Stimulated activated CD8-positive, alpha-beta memory T cell treated with anti-CD3 and anti-CD28 coated beads, Interleukin-4, amount 100 ng/mL, for 4 hours (primary cell): ENCODE measurements at regions not wholly inside any gene's neighbourhood (a gene's known extent, or its start where the extent isn't known, plus 50 kb on each side); places are given as distances from the start of the nearest gene placed in this dataset.

Source experiments
- DNase-seq, 2 donors: peaks; one replicate each; pipeline ENCODE4 v3.0.0-alpha.2; 2020; ENCODE audit warnings: low read depth in 2 of 2, low spot score in 1 of 2

DNA sequence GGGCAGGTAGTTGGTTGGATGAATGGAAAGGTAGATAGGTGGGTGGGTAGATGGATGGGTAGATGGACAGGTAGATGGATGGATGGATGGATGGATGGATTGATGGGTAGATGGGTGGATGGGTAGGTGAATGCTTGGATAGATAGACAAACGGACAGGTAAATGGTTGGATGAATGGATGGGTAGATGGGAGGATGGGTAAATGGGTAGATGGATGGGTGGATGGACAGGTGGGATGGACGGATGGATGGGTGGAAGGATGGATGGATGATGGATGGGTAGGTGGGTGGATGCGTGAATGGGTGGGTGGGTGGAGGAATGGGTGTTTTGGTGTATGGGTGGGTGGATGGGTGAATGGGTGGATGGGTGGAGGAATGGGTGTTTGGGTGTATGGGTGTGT is 50.1 kb upstream of the ASAP2 start:
- DNase-seq = no peak

DNA sequence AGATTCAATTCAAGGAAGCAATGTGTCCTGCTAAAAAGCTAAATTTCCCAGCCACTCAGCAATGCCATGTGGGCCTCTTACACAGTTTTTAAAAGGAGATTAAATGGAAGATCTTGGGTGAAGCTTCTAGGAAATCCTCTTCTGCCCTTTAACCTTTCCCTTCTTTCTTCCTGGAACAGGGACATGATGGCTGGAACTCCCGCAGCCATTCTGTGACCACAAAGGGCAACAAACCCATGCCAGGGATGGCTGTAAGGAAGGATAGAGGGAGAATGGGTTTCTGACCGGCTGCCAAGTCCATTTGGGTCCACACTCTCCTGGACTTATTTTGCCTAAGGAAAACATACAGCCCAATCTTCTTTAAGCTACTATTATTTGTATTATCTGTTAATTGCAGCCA is 52.6 kb upstream of the ASAP2 start:
- DNase-seq = no peak

DNA sequence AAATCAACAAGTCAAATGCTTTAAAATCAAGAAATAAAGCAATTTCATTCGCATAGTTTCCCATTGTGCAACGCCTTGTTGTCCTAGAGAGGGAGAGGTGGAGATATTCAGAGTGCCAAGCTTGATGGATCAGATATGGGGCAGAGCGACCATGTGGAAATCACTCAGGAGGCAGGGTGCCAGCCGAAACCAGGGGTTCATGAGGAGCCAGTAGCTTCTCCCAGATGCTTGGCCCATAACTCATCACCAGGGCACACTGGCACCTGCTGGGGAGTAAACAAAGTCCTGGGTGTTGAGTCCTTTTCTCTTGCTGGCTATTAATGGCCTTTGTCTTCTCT is 53.0 kb upstream of the ASAP2 start:
- DNase-seq = no peak

DNA sequence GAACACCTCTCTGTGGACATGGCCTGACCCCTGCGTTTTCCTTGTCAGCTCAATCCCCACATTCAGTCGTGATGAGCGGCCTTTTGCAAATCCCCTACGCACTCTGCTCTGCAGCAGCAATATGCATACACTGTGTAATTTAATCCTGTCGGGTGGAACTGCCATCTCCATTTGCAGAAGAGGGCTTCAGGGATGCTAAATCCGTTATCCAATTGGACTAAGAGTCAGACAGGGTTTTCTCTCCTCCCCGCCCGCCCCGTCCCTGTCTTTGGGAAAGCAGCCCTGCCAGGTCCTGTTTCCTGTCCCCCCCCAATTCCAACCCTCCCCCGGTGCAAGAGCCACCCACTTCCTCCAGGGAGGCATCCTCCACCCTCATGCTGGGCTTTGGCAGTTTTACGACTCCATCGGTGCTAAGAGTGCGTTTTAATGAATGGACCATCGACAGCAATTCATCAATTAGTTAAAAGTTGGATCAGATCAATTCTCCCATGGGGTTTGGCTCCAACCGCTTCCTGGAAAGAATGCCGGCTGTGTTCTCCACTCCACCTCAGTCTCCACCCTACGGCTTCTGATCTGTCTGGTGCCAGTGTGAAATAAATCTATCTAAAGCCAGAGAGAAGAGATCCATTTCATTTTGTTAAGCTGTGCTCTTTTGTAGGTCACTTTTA is 53.5 kb upstream of the ASAP2 start:
- no peak for DNase-seq

DNA sequence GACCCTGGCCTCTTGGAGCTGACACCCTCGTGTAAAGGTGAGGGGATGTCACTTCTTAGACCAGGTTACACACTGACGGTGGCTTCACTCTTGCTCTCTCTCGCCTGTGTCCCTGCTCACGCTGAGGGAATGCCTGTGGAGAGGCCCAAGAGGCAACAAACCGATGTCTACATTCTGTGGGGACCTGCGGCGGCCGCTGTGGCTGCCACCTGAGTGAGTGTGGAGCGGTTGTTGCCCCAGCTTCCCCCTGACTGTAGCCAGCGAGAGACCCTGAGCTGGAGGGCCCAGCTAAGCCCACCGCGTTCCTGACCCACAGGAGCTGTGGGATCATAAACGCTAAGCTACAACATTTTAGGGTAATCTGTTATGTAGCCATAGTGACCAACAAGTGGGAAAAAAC is 55.7 kb upstream of the ASAP2 start:
- no peak for DNase-seq

DNA sequence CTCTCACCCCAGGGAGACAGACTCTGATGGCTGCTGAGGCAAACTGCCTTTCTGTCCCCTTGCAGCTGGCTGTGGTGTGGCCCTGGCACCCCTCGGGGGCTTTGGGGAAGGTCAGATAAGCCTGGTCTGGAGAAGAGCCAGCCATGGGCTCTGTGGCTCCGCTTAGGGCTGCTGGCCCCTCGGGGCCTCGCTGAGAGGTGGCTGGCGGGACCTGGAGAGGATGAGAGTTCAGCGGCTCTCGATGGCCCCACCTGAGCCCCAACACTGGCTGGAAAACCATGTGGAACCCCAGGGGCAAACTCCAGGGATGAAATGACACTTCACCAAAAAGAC is 56.1 kb upstream of the ASAP2 start:
- DNase-seq = no peak

DNA sequence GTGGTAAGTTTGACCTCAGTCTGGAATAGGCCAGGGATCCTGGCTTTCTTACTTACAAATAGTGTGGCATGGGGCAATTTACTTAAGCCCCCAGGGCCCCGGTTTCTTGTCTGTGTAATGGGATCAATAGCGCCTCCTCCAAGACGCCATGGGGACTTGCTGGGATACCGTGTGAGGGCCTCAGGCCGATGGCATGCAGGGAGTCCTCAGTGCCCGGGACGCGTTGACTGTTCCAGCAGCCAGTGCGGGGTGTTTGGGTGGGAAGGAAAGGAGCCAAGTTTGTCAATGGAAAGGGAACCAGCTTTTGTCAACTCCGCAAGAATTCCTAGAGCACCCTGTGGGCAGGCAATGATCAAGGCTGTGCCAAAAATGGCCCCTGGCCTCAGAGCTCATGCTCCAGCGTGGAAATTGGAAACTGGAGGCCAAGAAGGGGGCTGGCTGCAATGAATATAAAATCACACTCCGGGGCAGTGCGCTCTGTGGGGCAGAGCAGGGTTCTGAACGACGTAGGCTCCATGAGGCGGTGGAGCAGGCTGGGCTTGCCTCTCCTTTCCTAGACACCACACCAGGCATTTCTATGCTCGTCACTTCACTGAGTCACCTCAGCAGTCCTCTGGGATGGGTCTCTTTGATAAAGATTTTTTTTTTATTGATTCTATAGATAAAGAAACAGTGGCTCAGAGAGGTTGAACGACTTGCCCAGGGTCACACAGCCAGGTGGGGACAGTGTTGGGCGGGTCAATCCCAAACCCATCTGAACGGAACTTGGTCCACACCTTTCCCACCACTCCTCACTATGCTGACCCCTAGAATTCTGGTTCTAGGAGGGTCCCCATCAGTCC is 56.7 kb upstream of the ASAP2 start:
- no peak for DNase-seq

DNA sequence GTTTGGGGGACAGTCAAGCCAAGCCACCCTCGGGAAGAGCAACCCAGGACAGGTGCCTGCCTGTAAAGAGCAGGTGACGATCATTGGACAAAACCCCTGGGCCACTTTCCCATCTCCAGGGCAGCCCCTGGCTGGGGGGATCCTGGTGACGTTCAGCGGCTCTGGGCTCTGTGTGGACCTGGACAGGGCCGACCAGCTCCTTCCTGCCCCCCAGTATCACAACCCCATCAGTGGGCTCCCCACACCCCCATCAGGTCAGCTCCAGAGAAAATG is 57.3 kb upstream of the ASAP2 start:
- no peak for DNase-seq

DNA sequence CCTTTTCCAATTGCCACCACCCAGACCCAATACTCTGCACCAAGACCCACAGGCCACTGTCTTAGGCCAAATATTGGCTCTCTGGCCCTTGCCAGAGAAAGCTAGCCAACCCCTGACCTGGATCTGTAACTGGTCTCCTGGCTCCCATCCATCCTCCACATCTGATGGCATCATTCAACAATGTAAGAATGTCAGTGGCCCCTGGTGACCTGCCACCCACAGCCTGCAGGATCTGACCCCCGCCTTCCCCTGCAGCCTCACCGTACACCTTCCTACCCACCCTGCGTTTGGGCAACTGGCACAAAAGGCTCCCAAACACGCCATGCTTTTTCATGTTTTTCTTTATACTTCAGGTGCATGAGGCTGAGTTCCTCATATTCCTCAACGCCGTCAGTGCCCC is 60.0 kb upstream of the ASAP2 start:
- DNase-seq = no peak

DNA sequence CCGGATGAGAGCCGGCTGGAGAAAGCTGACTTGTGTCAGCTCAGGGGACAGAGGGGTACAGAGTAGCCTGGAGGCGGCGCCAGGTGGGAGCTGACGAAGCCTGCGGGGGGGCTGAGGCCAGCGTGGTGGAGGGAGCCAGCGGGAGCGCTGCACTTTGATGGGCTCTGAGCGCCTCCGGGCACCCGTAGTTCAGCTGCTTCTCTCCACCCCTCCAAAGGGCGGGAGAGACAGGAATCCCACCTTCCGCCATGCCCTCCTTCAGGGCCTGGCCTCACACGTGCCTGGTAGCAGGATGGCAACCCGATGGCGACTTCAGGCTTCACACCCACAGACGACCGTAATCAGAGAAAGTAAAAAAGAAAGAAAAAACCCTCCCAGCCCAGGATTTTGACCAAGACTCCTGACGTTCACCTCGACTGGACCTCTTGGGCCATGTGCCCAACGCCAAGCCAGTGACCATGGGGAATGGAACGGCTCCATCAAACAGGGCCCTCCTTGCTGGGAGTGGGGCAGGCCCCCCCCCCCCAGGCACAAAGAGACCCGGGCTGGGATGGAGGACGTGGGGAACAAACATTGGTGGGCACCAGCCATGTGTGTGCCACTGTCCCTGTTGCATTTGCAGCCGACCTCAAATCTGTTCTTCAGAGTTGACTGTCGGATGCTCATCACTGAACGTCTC is 60.7 kb upstream of the ASAP2 start:
- no peak for DNase-seq

DNA sequence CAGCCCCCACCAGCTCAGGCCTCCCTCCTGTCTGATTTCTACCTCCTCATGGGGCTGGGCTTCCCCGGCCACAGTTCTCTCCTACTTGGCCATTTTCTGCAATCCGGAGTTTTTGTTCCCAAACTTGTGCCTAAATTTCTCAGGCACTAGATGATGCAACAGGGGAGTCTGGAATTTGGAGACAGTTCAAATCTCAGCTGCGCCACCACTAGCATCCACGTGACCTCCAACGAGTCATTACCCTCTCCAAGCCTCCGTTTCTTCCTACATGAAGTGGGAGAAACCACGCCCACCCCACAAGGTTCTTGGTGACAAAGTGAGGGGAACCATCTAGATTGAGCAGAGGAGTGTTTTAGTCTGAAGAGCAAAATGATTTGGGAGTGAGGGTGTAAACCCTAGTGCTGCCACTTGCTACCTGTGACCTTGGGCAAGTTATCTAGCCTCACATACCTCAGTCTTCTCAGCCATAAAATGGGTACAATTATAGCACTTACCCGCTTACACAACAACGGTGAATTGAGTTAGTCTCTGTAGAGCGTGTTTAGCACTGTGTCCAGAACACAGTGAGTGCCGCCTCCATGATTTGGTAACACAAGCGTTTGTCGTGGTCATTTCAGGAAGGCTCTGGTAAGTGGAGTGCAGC is 61.4 kb upstream of the ASAP2 start:
- DNase-seq = no peak

DNA sequence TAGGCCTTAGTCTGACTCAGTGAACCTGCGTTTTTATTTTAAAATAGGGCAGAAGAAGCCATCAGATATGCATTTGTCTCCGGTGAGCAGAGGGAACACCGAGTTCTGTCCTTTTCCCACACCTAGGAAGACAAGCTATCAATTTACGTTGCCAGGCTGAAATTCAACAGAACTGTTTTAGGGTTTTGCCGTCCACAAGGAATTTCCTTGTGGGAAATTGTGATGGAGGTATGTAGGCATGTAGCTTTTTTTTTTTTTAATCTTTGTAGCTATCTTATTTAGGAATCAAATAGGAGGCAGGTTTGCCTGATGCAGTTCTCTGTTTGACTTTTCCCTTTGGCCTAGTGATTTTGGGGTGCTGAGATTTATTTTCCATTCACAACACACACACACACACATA is 62.0 kb upstream of the ASAP2 start:
- no peak for DNase-seq

DNA sequence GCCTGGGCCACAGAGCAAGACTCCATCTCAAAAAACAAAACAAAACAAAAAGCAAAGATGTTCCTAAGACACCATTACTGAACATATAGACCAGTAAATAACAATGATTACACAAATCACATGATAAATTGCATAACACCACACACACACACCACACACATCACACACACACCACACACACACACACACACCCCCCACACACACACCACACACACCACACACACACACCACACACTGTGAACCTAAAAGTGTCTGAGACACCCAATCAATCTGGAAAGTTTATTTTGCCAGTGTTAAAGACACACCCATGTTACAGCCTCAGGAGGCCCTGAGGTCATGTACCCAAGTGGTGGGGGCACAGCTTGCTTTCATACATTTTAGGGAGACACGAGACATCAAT is 62.6 kb upstream of the ASAP2 start:
- no peak for DNase-seq

DNA sequence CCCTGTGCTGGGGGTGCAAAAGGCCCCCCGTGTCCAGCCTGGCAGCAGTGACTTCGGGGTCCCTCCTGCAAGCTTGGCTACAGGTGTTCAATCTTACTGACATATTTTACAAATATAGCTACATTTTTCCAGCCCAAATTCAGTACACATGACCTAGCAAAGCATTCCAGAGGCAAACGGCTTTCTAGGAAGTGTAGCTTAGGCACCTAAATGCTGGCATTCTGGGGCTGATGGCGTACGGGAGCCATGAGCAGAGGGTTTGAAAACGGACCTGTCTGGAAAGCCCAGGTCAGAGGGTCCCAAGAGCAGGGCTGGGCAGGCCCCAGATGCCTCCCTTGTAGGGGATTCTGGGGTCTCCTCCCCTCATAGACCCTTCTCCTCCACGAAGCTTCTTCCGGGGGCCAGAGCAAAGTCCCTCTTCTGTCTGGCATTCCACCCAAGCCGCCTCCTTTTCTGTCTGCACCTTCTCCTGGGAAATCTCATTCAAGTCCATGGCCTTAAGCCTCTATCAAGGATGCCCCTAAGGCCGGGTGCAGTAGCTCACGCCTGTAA is 63.3 kb upstream of the ASAP2 start:
- no peak for DNase-seq

DNA sequence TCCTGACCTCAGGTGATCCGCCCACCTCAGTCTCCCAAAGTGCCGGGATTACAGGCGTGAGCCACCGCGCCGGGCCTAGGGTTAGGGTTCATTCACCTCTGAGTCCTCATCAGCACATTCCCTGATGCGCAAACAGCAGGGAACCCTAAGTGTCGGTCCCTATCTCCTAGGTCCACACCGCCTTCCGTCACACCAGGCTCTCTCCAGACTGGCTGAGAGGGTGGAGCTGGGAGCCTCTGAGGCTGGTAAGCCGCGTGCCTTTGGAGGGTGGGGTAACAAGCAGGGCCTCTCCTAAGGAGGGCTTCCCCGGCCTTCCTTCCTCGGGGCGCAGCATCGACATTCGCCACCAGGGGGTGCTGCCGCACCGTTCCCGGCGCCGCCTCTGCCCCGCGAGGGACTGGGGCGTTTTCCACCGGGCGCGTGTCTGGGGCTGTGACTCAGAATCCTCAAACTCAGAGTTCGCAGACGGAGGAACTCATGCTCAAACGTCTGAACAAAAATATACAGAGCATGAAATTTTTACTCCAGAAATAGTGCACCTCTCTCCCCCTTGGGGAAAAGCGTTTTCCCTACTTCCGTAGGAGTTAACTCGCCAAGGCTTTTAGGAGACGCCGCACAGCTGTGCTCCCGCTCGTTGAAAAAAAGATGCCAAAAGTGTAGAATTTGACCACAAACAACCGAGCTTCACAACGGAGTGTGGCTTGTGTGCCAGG is 63.9 kb upstream of the ASAP2 start:
- peak; percentile 58 to 78 for DNase-seq

DNA sequence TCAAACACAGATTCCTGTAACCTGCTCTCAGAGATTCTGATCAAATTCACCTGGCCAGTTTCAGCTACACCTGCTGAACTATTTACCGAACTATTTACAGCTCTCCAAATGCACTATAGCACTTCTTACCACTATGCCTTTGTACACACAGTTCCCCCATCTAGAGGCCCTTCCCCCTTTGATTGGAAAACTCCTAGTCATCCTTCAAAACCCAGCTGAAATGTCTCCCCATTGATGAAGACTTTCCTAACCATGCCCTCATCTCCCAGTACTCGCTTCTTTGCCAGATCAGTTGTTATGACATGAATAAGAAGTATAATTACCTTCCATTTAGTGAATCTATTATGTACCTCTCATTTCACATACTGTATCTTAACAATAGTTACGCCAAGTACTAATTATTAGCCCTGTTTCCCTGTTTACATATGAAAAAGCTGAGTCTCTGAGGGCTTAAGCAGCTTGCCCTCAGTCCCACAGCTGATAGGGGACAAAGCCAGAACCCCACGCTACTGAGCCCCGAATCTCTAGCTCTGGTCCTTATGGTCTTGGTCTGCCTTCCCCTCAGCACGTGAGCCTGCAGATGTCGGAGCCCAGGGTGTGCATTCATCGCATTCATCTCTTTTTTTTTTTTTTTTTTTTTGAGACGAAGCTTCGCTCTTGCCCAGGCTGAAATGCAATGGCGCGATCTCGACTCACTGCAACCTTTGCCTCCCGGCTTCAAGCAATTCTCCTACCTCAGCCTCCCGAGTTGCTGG is 64.7 kb upstream of the ASAP2 start:
- DNase-seq = no peak

DNA sequence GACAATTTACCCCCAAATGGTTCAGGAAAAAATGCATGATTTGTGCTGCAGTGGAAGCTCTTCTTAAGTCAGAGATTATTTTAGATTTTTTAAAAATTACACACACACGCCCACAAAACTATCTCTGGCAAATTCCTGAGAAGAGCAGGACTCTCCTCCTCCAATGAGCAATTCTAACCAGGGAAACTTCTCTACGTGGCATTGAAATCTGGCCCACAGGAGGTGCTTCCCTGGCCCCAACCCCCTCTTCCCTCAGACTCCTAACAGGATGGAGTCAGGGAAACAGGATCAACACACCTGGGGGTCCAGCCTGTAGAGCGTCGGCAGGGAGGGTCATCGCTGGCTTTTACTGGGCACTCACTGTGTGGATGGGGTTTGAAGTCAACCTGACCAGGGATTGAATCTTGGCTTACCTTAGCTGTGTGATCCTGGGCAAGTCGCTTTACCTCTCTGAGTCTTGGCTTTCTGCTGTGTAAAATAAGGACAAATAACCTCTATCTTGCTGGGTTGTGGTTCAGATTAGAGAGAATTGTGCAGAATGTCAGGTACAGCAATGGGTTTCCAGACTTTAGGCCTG is 65.4 kb upstream of the ASAP2 start:
- no peak for DNase-seq

DNA sequence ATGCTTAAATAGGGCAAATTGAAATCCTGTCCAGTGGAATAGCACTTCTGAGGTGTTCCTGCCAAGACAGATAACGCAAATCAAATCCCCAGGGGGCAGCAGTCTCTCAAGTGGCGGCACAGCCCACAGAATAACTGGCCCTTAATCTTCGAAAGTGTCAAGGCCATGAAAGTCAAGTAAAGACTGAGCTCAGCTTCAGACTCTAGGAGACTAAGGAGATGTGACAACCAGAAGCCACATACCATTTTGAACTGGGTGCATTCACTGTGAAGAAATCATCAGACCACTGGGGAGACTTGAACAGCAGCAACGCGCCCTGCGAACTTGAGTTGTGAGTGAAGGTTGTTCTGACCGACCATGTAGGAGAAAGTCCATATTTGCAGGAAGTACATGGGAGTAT is 66.0 kb upstream of the ASAP2 start:
- DNase-seq = no peak

DNA sequence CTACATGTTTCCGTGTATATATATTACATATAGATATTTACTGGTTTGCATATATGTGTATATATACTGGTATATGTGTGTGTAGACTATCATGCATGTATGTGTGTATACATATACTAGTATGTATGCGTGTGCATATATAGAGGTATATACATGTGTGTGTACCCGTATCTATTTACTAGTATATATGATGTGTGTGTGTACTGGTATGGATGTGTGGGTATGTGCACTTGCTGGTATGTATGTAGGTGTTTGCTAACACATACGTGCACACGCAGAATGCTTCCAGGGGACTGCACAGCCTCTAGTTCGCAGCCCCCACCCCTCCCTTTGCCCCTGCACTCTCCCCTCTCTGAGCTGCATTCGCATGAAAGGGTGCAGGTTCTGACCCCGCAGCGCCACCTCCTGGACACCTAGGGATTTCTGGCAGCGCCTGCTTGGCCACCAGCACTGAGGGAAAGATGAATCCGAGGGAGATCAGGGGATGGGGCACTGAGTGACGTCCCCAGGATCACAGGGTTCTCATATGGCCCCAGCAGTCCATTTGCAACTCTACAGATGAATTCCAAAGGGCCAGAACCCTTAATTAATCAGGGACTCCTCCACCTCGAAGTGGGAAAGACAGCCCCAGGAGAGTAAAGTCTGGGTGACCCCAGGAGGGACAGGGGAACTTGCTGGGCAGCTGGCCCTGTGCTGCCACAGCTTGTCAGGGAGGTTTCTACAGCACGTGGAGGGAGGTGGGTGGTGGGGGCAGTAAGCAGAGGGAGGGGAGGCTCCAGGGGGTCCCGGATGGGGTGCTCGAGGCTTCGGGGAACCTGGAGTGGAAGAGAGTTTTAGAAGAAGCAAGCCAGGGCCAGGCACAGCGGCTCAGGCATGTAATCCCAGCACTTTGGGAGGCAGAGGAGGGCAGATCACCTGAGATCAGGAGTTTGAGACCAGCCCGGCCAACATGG is 66.8 kb upstream of the ASAP2 start:
- peak in 1 of 2 donors; percentile 17 for DNase-seq
